T-helper 2 cell treated with Interferon-gamma antibody and Interleukin-4, amounts not matched to agents 5 μg/mL and 100 μg/mL, for 36 hours (primary cell): ENCODE measurements at regions not wholly inside any gene's neighbourhood (a gene's known extent, or its start where the extent isn't known, plus 50 kb on each side); places are given as distances from the start of the nearest gene placed in this dataset.

Experiments used
- DNase-seq: peaks from one replicate; pipeline ENCODE4 v3.0.0; 2021; ENCODE audit warnings: low spot score
- H3K27ac Mint-ChIP-seq: one replicate; pipeline ENCODE4 v1.8.0; 2021; ENCODE audit warnings: mild to moderate bottlenecking, mixed read lengths
- H3K27me3 Mint-ChIP-seq: one replicate; pipeline ENCODE4 v1.8.0; 2021; ENCODE audit warnings: low read depth, mixed read lengths
- H3K36me3 Mint-ChIP-seq: one replicate; pipeline ENCODE4 v1.8.0; 2021; ENCODE audit warnings: low read depth, mixed read lengths
- H3K4me1 Mint-ChIP-seq: one replicate; pipeline ENCODE4 v1.8.0; 2021; ENCODE audit warnings: low read depth, mixed read lengths
- H3K4me3 Mint-ChIP-seq: one replicate; pipeline ENCODE4 v1.8.0; 2022; ENCODE audit warnings: mild to moderate bottlenecking, moderate library complexity, mixed read lengths
- H3K9me3 Mint-ChIP-seq: one replicate; pipeline ENCODE4 v1.8.0; 2021; ENCODE audit warnings: mixed read lengths

DNA sequence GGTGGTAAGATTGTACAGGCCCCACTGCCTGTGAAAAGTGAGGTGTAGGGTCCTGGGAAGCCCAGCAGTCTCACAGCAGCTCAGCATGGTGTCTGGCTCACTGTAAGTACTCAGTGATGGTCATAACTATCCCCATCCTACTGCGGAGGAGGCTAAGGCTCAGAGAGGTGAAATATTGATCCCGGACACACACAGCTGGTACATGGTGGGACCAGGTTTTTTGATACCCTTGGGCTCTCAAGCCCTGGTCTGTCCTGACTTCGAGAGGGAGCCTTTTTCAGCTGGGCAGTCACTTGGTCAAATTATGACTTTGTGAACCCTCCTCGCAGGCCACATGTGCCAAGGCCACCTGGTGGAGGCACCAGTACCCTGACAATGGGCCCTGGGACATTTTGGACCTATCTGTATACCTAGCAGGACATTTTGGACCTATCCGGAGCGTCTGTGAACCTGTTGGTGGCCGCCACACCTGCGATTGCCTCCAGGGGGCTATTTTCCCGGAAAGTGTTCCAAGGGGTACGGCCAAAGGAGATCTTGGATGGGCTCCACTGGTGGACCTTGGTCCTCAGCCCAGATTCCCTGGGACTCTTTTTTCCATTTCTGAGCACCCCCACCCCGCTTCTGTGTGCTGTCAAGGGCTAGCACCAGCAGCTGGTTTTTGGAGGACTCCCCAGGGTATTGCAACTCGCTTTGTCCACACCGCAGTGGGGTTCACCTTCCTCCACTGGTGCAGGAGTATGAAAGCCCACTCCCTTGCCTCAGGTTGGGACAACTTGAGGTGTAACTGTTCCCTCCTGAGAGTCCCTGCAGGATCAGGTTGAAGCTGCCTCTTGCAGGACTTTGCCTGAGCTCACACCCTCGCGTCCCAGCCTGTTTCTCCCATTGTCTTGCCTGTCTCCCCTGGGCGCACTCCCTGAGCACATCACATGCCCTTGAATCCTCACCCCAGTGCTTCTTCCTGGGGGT lies 83.6 kb upstream of the NKD1 start:
- Mint-ChIP-seq H3K27ac (no peak overlapping the region), H3K4me1 (no peaks in the 10 kb centered on the region), H3K36me3 (no peaks in the 10 kb centered on the region), H3K4me3 (no peak overlapping the region), H3K9me3 (no peaks in the 10 kb centered on the region), H3K27me3 (peaks cover 29% of the 10 kb centered on the region)
- no peak for DNase-seq

DNA sequence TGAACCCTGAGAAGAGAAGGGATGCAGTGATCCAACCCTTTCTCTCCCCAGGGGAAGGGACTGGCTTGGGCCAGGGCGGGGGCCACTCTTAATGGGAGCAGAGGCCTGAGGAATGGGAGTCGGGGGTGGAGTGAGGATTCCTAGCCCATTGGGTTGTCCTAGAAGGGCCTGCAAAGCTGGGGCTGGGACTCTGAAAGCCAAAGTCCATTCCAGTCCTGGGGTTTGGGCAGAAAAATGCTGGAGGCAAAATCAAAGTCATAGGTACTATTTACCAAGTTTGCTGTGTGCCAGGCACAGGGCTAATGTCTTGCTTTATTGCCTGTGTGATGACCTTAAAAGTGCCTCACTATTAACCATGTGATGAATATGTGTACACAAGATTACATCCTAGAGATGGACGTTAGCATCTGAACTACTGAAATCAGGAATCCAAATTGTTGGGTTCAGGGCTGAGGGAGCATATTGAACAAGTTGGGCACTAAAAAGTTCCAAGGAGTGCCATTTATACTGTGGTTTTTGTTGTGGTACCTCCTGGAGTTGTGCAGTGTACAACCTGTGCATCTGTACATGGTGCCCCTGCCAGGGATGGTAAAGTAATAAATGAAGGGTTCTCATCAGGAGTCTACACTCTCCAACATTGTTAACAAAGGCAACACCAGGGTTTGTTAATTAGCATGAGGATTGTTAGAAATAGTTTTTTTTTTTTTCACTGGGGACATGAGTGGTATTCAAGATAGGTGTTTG lies 84.4 kb upstream of the NKD1 start:
- Mint-ChIP-seq H3K4me3 (no peak overlapping the region), H3K27me3 (peaks cover 21% of the 10 kb centered on the region), H3K36me3 (no peaks in the 10 kb centered on the region), H3K9me3 (no peaks in the 10 kb centered on the region), H3K27ac (no peak overlapping the region), H3K4me1 (no peaks in the 10 kb centered on the region)
- no peak for DNase-seq

DNA sequence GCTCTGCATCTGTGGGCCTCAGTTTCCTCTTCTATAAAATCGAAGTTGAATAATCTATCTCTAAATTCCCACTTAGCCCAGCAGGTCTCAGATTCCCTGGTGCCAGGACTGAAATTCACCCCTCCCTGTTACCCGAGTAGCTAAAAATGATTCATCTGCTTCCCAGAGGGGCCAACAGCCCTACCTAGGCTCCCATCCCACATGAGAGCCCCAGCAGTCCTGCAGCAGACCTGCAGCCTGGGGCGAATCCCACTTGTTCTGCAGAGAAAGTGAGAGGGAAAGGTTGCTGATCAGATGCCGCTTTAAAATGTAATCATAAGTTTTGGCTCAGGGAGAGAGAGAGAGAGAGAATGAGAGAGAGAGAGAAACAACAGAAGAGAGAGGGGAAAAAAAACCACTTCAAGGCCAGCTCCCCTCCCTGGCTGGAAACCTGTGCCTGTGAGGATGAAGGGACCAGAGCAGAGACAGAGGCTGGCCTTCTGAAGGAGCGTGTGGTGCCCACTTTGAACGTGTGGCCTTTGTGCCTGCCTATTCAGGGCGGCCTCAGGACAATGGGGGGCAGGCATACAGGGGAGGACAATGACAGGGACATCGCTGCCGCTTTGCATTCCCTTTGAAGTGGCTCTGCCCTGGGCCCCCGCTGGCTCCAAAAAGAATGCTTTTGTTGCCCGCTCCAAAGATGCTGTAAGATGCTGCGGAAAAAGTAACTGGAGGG lies 85.2 kb upstream of the NKD1 start:
- Mint-ChIP-seq H3K9me3 (no peaks in the 10 kb centered on the region), H3K4me3 (no peak overlapping the region), H3K27ac (no peak overlapping the region), H3K36me3 (no peaks in the 10 kb centered on the region), H3K4me1 (peaks cover under 1% of the 10 kb centered on the region), H3K27me3 (peaks cover 16% of the 10 kb centered on the region)
- DNase-seq = no peak

DNA sequence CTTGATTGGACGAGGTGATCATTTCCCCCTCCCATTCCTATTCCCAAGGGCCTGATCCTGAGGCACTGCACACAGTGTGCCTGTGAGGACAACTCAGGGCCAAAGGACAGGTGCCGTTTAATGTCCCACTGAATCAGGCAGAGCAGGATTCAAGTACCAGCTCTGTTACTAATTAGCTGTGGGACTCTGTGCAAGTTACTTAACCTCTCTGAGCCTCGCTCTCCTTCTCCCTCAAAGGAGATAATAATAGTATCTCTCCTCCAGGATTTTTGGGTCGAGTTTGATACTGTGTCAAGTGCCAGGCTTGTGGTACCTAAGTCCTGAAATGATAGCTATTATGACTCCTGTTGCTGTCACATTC lies 86.8 kb upstream of the NKD1 start:
- Mint-ChIP-seq H3K27me3 (peaks cover 4% of the 10 kb centered on the region), H3K27ac (no peak overlapping the region), H3K4me1 (peaks cover 9% of the 10 kb centered on the region), H3K36me3 (no peaks in the 10 kb centered on the region), H3K4me3 (no peak overlapping the region), H3K9me3 (no peaks in the 10 kb centered on the region)
- DNase-seq = no peak

- Mint-ChIP-seq H3K36me3 (no peaks in the 10 kb centered on the region), H3K27ac (no peak overlapping the region), H3K4me1 (peaks cover 9% of the 10 kb centered on the region), H3K9me3 (no peaks in the 10 kb centered on the region), H3K4me3 (no peak overlapping the region), H3K27me3 (no peaks in the 10 kb centered on the region)
- no peak for DNase-seq
Measured at GRCh38 chr16:50460538-50461399, 87.4 kb upstream of the NKD1 start.

DNA sequence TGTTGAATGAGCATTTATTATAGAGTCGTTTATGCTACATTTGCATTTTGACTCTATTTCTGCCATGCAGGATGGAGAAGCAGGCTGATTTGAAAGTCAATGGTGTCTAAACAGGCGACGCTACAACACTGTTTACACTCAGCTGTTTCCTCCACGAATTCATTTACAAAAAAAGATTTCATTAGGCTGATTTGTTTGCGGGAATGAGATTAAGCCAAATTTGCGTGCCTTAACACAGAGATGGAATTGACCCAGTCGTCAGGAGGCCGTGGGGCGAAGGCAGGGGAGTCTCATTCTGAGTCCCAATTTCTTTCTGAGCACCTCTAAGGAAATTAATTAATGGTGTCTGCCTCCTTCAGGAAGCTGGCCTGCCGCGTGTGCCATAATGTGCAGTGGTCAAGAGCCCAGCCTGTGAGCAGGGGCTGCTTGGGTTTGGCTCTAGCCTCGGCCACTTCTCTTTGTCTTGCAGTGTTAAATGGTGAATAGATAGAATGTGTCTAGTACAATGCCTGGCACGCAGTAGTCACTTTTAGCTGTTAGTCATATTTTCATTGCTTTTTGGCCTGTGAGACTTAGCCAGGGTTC lies 88.6 kb upstream of the NKD1 start:
- Mint-ChIP-seq H3K27ac (no peak overlapping the region), H3K9me3 (no peaks in the 10 kb centered on the region), H3K27me3 (no peaks in the 10 kb centered on the region), H3K4me1 (peaks cover 9% of the 10 kb centered on the region), H3K36me3 (no peaks in the 10 kb centered on the region), H3K4me3 (no peak overlapping the region)
- no peak for DNase-seq

- DNase-seq = no peak
- Mint-ChIP-seq H3K27me3 (no peaks in the 10 kb centered on the region), H3K36me3 (no peaks in the 10 kb centered on the region), H3K4me3 (no peak overlapping the region), H3K9me3 (no peaks in the 10 kb centered on the region), H3K27ac (no peak overlapping the region), H3K4me1 (peaks cover 9% of the 10 kb centered on the region)
Measured at GRCh38 chr16:50458667-50459495, 89.3 kb upstream of the NKD1 start.

DNA sequence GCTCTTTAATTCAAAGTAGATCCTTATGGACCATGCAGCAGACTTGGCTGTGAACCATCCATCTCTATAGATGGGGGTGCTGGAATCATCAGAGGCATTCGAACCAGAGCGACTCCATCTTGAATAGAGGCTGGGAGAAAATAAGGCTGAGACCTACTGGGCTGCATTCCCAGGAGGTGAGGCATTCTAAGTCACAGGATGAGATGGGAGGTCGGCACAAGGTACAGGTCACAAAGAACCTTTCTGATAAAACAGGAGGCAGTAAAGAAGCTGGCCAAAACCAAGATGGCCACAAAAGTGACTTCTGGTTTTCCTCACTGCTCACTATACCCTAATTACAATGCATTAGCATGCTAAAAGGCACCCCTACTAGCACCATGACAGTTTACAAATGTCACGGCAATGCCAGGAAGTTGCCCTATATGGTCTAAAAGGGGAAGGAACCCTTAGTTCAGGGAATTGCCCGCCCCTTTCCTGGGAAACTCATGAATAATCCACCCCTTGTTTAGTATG lies 89.2 kb upstream of the BRD7 start:
- Mint-ChIP-seq H3K36me3 (no peaks in the 10 kb centered on the region), H3K9me3 (no peaks in the 10 kb centered on the region), H3K4me1 (peaks cover 9% of the 10 kb centered on the region), H3K27ac (no peak overlapping the region), H3K4me3 (no peak overlapping the region), H3K27me3 (no peaks in the 10 kb centered on the region)
- DNase-seq = no peak

DNA sequence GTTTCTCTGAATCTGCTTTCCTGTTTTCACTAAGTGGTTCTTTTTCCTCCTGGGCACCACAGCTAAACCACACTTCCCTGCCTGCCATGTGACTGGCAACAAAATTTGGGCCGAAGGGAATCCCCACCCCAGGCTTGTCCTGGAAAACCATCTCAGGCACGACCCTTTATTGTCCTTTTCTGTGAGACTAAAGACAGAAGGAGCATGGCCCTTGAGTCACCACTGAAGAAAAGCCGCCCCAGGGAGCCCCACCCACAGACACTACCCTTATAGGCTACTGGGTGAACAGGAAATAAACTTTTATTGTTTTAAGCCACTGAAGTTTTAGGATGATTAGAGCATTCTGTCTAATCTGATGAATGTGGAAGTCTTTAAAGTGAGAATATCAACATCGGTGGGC lies 88.6 kb upstream of the BRD7 start:
- Mint-ChIP-seq H3K4me3 (no peak overlapping the region), H3K27me3 (no peaks in the 10 kb centered on the region), H3K36me3 (no peaks in the 10 kb centered on the region), H3K4me1 (peaks cover 9% of the 10 kb centered on the region), H3K27ac (no peak overlapping the region), H3K9me3 (no peaks in the 10 kb centered on the region)
- DNase-seq = no peak

DNA sequence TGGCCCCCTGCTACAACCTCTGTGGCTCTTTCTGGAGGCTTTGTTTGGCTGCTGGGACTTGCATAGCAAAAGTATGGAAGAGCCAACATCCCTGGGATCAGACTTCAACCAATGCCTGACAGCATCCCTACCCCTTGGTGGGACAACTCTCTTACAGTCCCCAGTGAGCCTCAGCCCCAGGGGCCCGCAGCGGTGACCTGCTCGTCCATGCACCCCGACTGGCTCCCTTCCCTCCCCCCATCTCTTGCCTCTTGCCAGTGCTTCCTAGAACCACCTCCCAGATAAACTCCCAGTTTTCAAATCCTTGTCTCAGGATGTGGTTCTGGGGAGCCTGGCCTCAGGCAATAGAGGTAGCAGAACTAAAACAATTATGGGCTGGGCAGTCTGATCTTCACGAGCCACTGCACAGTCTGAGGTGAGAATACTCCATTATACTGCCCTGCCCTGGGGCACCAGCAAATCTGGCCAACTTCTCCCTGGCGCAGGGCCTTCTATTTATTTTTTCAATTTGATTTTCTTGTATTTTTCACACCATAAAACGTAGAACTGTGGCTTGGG lies 86.6 kb upstream of the BRD7 start:
- no peak for DNase-seq
- no peak overlapping the region for H3K4me3 Mint-ChIP-seq

GRCh38 chr16:50453446-50453845 lies 84.7 kb upstream of the BRD7 start:
- Mint-ChIP-seq H3K27ac (no peak overlapping the region), H3K4me1 (peaks cover 9% of the 10 kb centered on the region), H3K9me3 (no peaks in the 10 kb centered on the region), H3K27me3 (no peaks in the 10 kb centered on the region), H3K4me3 (no peak overlapping the region), H3K36me3 (no peaks in the 10 kb centered on the region)
- no peak for DNase-seq

More for the DNA sequence above, 86.6 kb upstream of the BRD7 start:
- peaks cover 9% of the 10 kb centered on the region for H3K4me1 Mint-ChIP-seq
- no peak overlapping the region for H3K27ac Mint-ChIP-seq
- H3K27me3 Mint-ChIP-seq = no peaks in the 10 kb centered on the region
- no peaks in the 10 kb centered on the region for H3K36me3 Mint-ChIP-seq
- H3K9me3 Mint-ChIP-seq = no peaks in the 10 kb centered on the region

GRCh38 chr16:50451951-50452508 lies 83.2 kb upstream of the BRD7 start:
- Mint-ChIP-seq H3K4me3 (no peak overlapping the region), H3K27me3 (no peaks in the 10 kb centered on the region), H3K27ac (no peak overlapping the region), H3K36me3 (no peaks in the 10 kb centered on the region), H3K9me3 (no peaks in the 10 kb centered on the region), H3K4me1 (peaks cover 3% of the 10 kb centered on the region)
- DNase-seq = no peak
